Pancreas (tissue), 10 donors: ENCODE measurements at regions not wholly inside any gene's neighbourhood (a gene's known extent, or its start where the extent isn't known, plus 50 kb on each side); places are given as distances from the start of the nearest gene placed in this dataset.
"Not testable (repeated sequence)": the region's sequence is repeated elsewhere in the genome, so short reads cannot be mapped to it uniquely, and the experiment has no call there.

ENCODE experiments used
- ATAC-seq, 4 donors: fragments of 200-7000 bp; cut with Tn5 transposase; one replicate each; pipeline versions ENCODE4 v1.8.0 to v1.9.1; 2020; ENCODE audit warnings: mild to moderate bottlenecking in 4 of 4, moderate library complexity in 4 of 4
- DNase-seq, 6 donors: peaks; one replicate each; pipeline ENCODE4 v3.0.0-alpha.2; 2020
- FAIRE-seq: peaks from 2 replicates; lab custom pipeline; 2012; peaks lifted over from hg19 to GRCh38; lab: Jason Lieb, UNC
- H3K27ac ChIP-seq, 4 donors: fragments of 200-600 bp; sonication (generic); 1 replicate in 3 of 4; 2 replicates in 1 of 4; pipeline versions ENCODE4 v1.5.0 to v1.8.0; 2020
- H3K27me3 ChIP-seq, 4 donors: fragments of 200-600 bp; one replicate each; pipeline ENCODE4 v1.8.0; 2021
- H3K36me3 ChIP-seq, 3 donors: fragments of 200-600 bp; sonication (generic) in 1 of 3; one replicate each; pipeline versions ENCODE4 v1.5.0 to v1.8.0; 2020 to 2021
- H3K4me1 ChIP-seq, 3 donors: fragments of 200-600 bp; one replicate each; pipeline ENCODE4 v1.8.0; 2021
- H3K4me3 ChIP-seq, 4 donors: fragments of 200-600 bp; sonication (generic) in 2 of 4; one replicate each; pipeline versions ENCODE4 v1.5.0 to v1.8.0; 2020 to 2021
- H3K9me3 ChIP-seq, 4 donors: fragments of 200-600 bp; one replicate each; pipeline ENCODE4 v1.8.0; 2021
- WGBS, 2 donors: extraction: QIAGEN DNeasy Blood & Tissue Kit; methylation state at CpG; one replicate each; pipeline ENCODE4 v1.1.7; 2013; 5-methylcytosine and 5-hydroxymethylcytosine counted together
- intact Hi-C, 3 donors: fragments of 100-400 bp; cut with DNase I; formaldehyde crosslinking; loops; one replicate each; pipeline versions ENCODE4 v1.11.1 to v1.14.2; 2022
- TF ChIP-seq, protein P1 (sequence below), 4 donors: fragments of 200-600 bp; sonication (generic) in 3 of 4; IDR thresholded peaks; one replicate each; pipeline versions ENCODE4 v1.5.0 to v1.8.0; 2021; ENCODE audit warnings: antibody characterized with exemption in 4 of 4
- donor health status: healthy with polysubstance abuse.
- donor health status: DM: no; HTN: no; CAD: no; lungs with moderate emphysema.
- donor health status: DM: no; HTN: no; CAD: no.
- donor health status: control.
- donor health status: control.
- donor health status: Bipolar disorder and iron deficiency.
- donor health status: DM: yes; HTN: yes; CAD: no.
- donor health status: DM: no; HTN: no; CAD: no.
- donor health status: DM: no; HTN: no; CAD: no.
- donor health status: DM: yes; HTN: yes; CAD: no.

DNA sequence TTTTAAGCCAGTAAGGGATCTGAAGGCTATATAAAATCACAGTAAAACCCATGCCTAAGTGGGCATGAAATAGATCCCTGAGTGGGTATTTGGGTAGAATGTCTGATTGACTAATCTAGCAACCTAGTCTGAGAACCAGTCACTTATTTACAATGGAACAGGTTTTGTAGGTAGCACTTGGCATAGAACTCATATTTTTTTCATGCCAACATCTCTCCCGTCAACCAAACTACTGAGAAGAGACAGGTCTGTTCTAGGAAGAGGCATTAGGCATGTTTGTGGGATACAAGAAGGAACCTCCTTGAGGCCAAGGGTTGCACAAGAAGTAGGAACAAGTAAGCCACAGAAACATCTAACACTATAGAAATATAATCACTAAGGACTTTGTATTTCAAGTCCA, 840.4 kb upstream of the TENM4 start:
- no peaks in the 10 kb centered on the region for H3K27me3 ChIP-seq
- no peaks in the 10 kb centered on the region for H3K4me1 ChIP-seq
- intact Hi-C loops = no loop called here
- no peak for DNase-seq
- H3K9me3 ChIP-seq = no peaks in the 10 kb centered on the region
- no peaks in the 10 kb centered on the region for H3K36me3 ChIP-seq
- peak; percentile 35 to 67 (median 58) for ATAC-seq
- no peak overlapping the region for H3K4me3 ChIP-seq
- no peak for FAIRE-seq
- H3K27ac ChIP-seq = no peak overlapping the region
- WGBS, 2 donors = 0 to 10% methylated on average over 1 of the region's 1 CpG
- TF ChIP-seq, protein P1, sequence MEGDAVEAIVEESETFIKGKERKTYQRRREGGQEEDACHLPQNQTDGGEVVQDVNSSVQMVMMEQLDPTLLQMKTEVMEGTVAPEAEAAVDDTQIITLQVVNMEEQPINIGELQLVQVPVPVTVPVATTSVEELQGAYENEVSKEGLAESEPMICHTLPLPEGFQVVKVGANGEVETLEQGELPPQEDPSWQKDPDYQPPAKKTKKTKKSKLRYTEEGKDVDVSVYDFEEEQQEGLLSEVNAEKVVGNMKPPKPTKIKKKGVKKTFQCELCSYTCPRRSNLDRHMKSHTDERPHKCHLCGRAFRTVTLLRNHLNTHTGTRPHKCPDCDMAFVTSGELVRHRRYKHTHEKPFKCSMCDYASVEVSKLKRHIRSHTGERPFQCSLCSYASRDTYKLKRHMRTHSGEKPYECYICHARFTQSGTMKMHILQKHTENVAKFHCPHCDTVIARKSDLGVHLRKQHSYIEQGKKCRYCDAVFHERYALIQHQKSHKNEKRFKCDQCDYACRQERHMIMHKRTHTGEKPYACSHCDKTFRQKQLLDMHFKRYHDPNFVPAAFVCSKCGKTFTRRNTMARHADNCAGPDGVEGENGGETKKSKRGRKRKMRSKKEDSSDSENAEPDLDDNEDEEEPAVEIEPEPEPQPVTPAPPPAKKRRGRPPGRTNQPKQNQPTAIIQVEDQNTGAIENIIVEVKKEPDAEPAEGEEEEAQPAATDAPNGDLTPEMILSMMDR (IDR thresholded peaks at IDR 0.05) = no peak

DNA sequence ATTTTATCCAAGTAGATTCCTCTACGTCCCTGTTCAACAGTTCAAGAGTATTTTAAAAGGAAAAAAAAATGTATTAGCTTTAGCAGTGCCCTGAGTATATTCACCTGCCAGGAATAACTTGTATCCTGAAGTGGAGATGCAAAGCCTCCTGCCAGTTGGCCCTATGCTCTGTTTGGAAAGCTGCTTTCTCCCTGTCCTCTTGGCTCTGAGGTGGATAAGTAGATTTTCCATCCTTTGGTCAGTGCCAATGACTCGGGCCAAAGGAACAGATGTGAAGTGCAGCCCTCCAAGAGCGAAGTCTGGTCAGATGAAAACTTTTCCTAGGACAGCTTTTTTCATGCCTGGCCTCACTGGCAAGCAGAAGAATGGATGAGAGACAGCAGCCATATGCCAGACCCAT, 839.9 kb upstream of the TENM4 start:
- Histone ChIP-seq H3K4me3 (no peak overlapping the region), H3K4me1 (no peaks in the 10 kb centered on the region), H3K36me3 (no peaks in the 10 kb centered on the region), H3K27me3 (no peaks in the 10 kb centered on the region), H3K9me3 (no peaks in the 10 kb centered on the region), H3K27ac (no peak overlapping the region)
- TF ChIP-seq, protein P1 (IDR thresholded peaks at IDR 0.05) = no peak
- intact Hi-C loops = no loop called here
- FAIRE-seq = no peak
- no peak for ATAC-seq
- DNase-seq = no peak
- 46 to 56% methylated on average over 3 of the region's 3 CpGs for WGBS, 2 donors

DNA sequence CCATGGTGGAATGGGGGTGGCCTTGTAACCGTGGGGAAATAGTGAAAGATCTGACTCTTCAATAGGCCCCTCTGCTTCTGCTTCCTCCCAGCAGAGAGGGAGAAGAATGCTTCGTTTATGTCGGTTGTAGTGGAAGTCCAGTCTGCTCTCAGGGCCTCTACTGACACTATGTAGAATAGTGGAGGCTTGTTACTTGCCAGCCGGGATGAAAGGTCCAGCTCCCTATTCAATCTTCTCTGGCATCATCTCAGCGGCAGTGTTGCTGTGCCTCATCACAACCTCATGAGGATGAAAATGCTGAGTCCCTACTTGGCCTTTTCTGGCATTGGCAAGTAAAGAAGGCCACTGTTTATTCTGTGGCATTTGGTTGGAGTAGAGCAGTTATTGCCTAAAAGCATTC, 820.9 kb upstream of the TENM4 start:
- H3K4me3 ChIP-seq = no peak overlapping the region
- no peak overlapping the region for H3K27ac ChIP-seq
- no peaks in the 10 kb centered on the region for H3K4me1 ChIP-seq
- WGBS, 2 donors = 65 to 78% methylated on average over 5 of the region's 5 CpGs
- intact Hi-C loops = no loop called here
- H3K9me3 ChIP-seq = no peaks in the 10 kb centered on the region
- FAIRE-seq = no peak
- no peak for DNase-seq
- no peaks in the 10 kb centered on the region for H3K36me3 ChIP-seq
- no peak for ATAC-seq
- TF ChIP-seq, protein P1 (IDR thresholded peaks at IDR 0.05) = no peak
- no peaks in the 10 kb centered on the region for H3K27me3 ChIP-seq

DNA sequence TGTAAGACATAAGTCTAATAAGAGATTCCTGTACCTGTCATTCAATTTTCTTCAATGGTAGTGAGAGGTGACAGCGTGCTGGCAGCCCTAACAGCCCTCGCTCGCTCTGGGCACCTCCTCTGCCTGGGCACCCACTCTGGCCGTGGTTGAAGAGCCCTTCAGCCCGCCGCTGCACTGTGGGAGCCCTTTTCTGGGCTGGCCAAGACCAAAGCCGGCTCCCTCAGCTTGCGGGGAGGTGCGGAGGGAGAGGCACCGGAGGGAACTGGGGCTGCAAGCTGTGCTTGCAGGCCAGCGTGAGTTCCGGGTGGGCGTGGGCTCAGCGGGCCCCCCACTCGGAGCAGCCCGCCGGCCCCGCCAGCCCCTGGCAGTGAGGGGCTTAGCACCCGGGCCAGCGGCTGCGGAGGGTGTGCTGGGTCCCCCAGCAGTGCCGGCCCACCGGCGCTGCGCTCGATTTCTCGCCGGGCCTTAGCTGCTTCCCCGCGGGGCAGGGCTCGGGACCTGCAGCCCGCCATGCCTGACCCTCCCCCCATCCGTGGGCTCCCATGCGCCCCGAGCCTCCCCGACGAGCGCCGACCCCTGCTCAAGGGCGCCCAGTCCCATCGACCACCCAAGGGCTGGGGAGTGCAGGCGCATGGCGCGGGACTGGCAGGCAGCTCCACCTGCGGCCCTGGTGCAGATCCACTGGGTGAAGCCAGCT, 816.6 kb upstream of the TENM4 start:
- intact Hi-C loops, H3K4me1 ChIP-seq, H3K9me3 ChIP-seq, H3K36me3 ChIP-seq, H3K27ac ChIP-seq, H3K27me3 ChIP-seq, ATAC-seq, FAIRE-seq, H3K4me3 ChIP-seq: not testable (repeated sequence)
- peak in 2 of 6 donors; percentile 45 to 52 for DNase-seq
- 82 to 87% methylated on average over 32 to 45 of the region's 45 CpGs for WGBS, 2 donors

DNA sequence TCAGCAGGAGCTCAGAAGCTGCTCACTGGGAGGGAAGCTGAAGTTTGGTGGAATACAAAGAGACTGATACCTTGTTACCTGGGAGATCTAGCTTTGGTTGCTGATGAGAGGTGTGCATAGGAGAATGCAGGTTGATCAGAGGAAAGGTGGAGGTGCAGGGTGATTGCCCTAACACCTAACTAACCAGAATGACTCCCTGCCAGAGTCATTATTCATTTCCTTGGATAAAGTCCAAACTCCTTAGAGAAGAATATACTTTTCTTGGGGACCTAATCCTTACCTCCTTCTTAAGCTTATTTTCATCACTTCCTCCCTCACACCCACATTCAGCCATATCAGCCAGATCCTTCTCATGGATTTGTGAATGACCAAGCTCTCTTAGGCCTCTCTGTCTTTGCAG, 814.2 kb upstream of the TENM4 start:
- TF ChIP-seq, protein P1 (IDR thresholded peaks at IDR 0.05) = no peak
- no peaks in the 10 kb centered on the region for H3K9me3 ChIP-seq
- no peak for ATAC-seq
- no peak for DNase-seq
- no peaks in the 10 kb centered on the region for H3K4me1 ChIP-seq
- no peaks in the 10 kb centered on the region for H3K36me3 ChIP-seq
- H3K27me3 ChIP-seq = no peaks in the 10 kb centered on the region
- intact Hi-C loops = no loop called here
- FAIRE-seq = no peak
- H3K27ac ChIP-seq = no peak overlapping the region
- H3K4me3 ChIP-seq = no peak overlapping the region
